ENCODE measurements at regions not wholly inside any gene's neighbourhood (a gene's known extent, or its start where the extent isn't known, plus 50 kb on each side); places are given as distances from the start of the nearest gene placed in this dataset.

GRCh38 chr11:131121426-131122333 is 205.4 kb upstream of the SNX19 start:
- DNase-seq (ENCODE audit: low spot score) = no peak

- DNase-seq (ENCODE audit: low spot score) = no peak
Observed at GRCh38 chr11:131122448-131122847, 206.2 kb upstream of the SNX19 start.

GRCh38 chr11:131129474-131129873 is 213.2 kb upstream of the SNX19 start:
- DNase-seq (ENCODE audit: low spot score) = no peak

- DNase-seq (ENCODE audit: low spot score) = no peak
Observed at GRCh38 chr11:131135611-131136010, 219.3 kb upstream of the SNX19 start.

GRCh38 chr11:131136486-131136885 is 220.2 kb upstream of the SNX19 start:
- DNase-seq (ENCODE audit: low spot score) = no peak

- no peak for DNase-seq (ENCODE audit: low spot score)
Observed at GRCh38 chr11:131137046-131137445, 220.8 kb upstream of the SNX19 start.

- no peak for DNase-seq (ENCODE audit: low spot score)
Observed at GRCh38 chr11:131138731-131139130, 222.5 kb upstream of the SNX19 start.

GRCh38 chr11:131145791-131146190 is 224.6 kb upstream of the NTM start:
- no peak for DNase-seq (ENCODE audit: low spot score)

- no peak for DNase-seq (ENCODE audit: low spot score)
Observed at GRCh38 chr11:131146827-131147490, 223.5 kb upstream of the NTM start.

GRCh38 chr11:131154351-131154750 is 216.1 kb upstream of the NTM start:
- no peak for DNase-seq (ENCODE audit: low spot score)

- no peak for DNase-seq (ENCODE audit: low spot score)
Observed at GRCh38 chr11:131157678-131158077, 212.7 kb upstream of the NTM start.

- DNase-seq (ENCODE audit: low spot score) = no peak
Observed at GRCh38 chr11:131160846-131161245, 209.6 kb upstream of the NTM start.

GRCh38 chr11:131163613-131164012 is 206.8 kb upstream of the NTM start:
- DNase-seq (ENCODE audit: low spot score) = no peak

- no peak for DNase-seq (ENCODE audit: low spot score)
Observed at GRCh38 chr11:131165036-131165435, 205.4 kb upstream of the NTM start.

GRCh38 chr11:131168839-131169713 is 201.3 kb upstream of the NTM start:
- DNase-seq (ENCODE audit: low spot score) = no peak

- DNase-seq (ENCODE audit: low spot score) = no peak
Observed at GRCh38 chr11:131172011-131172410, 198.4 kb upstream of the NTM start.

- DNase-seq (ENCODE audit: low spot score) = no peak
Observed at GRCh38 chr11:131178020-131178419, 192.4 kb upstream of the NTM start.

GRCh38 chr11:131178596-131178995 is 191.8 kb upstream of the NTM start:
- no peak for DNase-seq (ENCODE audit: low spot score)

GRCh38 chr11:131179836-131180235 is 190.6 kb upstream of the NTM start:
- DNase-seq (ENCODE audit: low spot score) = no peak

GRCh38 chr11:131185915-131186314 is 184.5 kb upstream of the NTM start:
- no peak for DNase-seq (ENCODE audit: low spot score)

GRCh38 chr11:131186629-131187101 is 183.8 kb upstream of the NTM start:
- DNase-seq (ENCODE audit: low spot score) = no peak

GRCh38 chr11:131190446-131190845 is 180.0 kb upstream of the NTM start:
- no peak for DNase-seq (ENCODE audit: low spot score)

All from HuH-7 (cell line).